ENCODE measurements at regions not wholly inside any gene's neighbourhood (a gene's known extent, or its start where the extent isn't known, plus 50 kb on each side); places are given as distances from the start of the nearest gene placed in this dataset.

GRCh38 chr6:71402096-71402495, 113.5 kb downstream of the OGFRL1 start:
- TF ChIP-seq POLR2AphosphoS5 (IDR thresholded peaks at IDR 0.05; ENCODE audit: low read depth, low read length) (no peak), POLR2A (IDR thresholded peaks at IDR 0.05; ENCODE audit: low read depth, low read length) (no peak), SPI1 (IDR thresholded peaks at IDR 0.05; ENCODE audit: low read depth, low read length) (no peak), TAF1 (IDR thresholded peaks at IDR 0.05; ENCODE audit: low read depth, low read length) (no peak), PAX5 (IDR thresholded peaks at IDR 0.05; ENCODE audit: insufficient read depth, low read length, severe bottlenecking) (no peak), POU2F2 (IDR thresholded peaks at IDR 0.05; ENCODE audit: low read depth, low read length) (no peak)
